Type B pancreatic cell (in vitro differentiated cells): ENCODE measurements at regions not wholly inside any gene's neighbourhood (a gene's known extent, or its start where the extent isn't known, plus 50 kb on each side); places are given as distances from the start of the nearest gene placed in this dataset.
A peak's percentile ranks its signal among the peaks of the same experiment; 100 is the strongest.

Experiments used
- DNase-seq: peaks from one replicate; pipeline ENCODE4 v3.0.0; 2021; ENCODE audit warnings: mixed read lengths; ENCODE audit not compliant: unreplicated experiment; ENCODE audit errors: extremely low spot score
- H3K27ac Mint-ChIP-seq: 2 replicates; pipeline ENCODE4 v1.8.0; 2021; ENCODE audit warnings: mild to moderate bottlenecking, mixed read lengths
- H3K27me3 Mint-ChIP-seq: 2 replicates; pipeline ENCODE4 v1.8.0; 2021; ENCODE audit warnings: mixed read lengths
- H3K36me3 Mint-ChIP-seq: 2 replicates; pipeline ENCODE4 v1.8.0; 2021; ENCODE audit warnings: mixed read lengths
- H3K4me1 Mint-ChIP-seq: one replicate; pipeline ENCODE4 v1.8.0; 2021; ENCODE audit warnings: mixed read lengths; ENCODE audit not compliant: unreplicated experiment
- H3K4me3 Mint-ChIP-seq: 2 replicates; pipeline ENCODE4 v1.8.0; 2021; ENCODE audit warnings: mild to moderate bottlenecking, mixed read lengths
- H3K9me3 Mint-ChIP-seq: 2 replicates; pipeline ENCODE4 v1.8.0; 2021; ENCODE audit warnings: mixed read lengths
- CTCF ChIP-seq: fragments of 200-600 bp; sonication (generic); conservative IDR thresholded peaks from 2 replicates; pipeline ENCODE4 v1.5.0; 2021; ENCODE audit warnings: antibody characterized with exemption, mild to moderate bottlenecking

- Mint-ChIP-seq H3K4me1 (peaks cover 6% of the 10 kb centered on the region), H3K9me3 (no peaks in the 10 kb centered on the region), H3K27me3 (no peaks in the 10 kb centered on the region), H3K36me3 (no peaks in the 10 kb centered on the region), H3K27ac (no peak overlapping the region), H3K4me3 (no peak overlapping the region)
- no peak for TF ChIP-seq CTCF
- DNase-seq, result no peak
Observed at GRCh38 chr3:102135316-102135715, 286.0 kb downstream of the NFKBIZ start.

- Mint-ChIP-seq H3K4me3 (peak overlapping the region; percentile 32), H3K27me3 (no peaks in the 10 kb centered on the region), H3K27ac (no peak overlapping the region), H3K36me3 (no peaks in the 10 kb centered on the region), H3K4me1 (peaks cover 9% of the 10 kb centered on the region), H3K9me3 (no peaks in the 10 kb centered on the region)
- no peak for TF ChIP-seq CTCF
- no peak for DNase-seq
Observed at GRCh38 chr3:102136183-102136582, 286.9 kb downstream of the NFKBIZ start.

- Mint-ChIP-seq H3K36me3 (no peaks in the 10 kb centered on the region), H3K9me3 (no peaks in the 10 kb centered on the region), H3K4me1 (peaks cover 27% of the 10 kb centered on the region), H3K27ac (no peak overlapping the region), H3K27me3 (no peaks in the 10 kb centered on the region), H3K4me3 (no peak overlapping the region)
- DNase-seq, result no peak
- TF ChIP-seq CTCF, result no peak
Observed at GRCh38 chr3:102140116-102140515, 290.8 kb downstream of the NFKBIZ start.

GRCh38 chr3:102141096-102141927 is 292.0 kb downstream of the NFKBIZ start:
- TF ChIP-seq CTCF, result no peak
- Mint-ChIP-seq H3K9me3 (no peaks in the 10 kb centered on the region), H3K27ac (peak overlapping the region; percentile 8), H3K4me3 (no peak overlapping the region), H3K36me3 (no peaks in the 10 kb centered on the region), H3K27me3 (no peaks in the 10 kb centered on the region), H3K4me1 (peaks cover 23% of the 10 kb centered on the region)
- no peak for DNase-seq

GRCh38 chr3:102141928-102142239 is 292.6 kb downstream of the NFKBIZ start:
- H3K36me3 Mint-ChIP-seq, result no peaks in the 10 kb centered on the region
- DNase-seq, result no peak
- no peak overlapping the region for H3K4me3 Mint-ChIP-seq
- H3K4me1 Mint-ChIP-seq, result peaks cover 23% of the 10 kb centered on the region
- H3K9me3 Mint-ChIP-seq, result no peaks in the 10 kb centered on the region
- H3K27me3 Mint-ChIP-seq, result no peaks in the 10 kb centered on the region
- peak overlapping the region; percentile 8 for H3K27ac Mint-ChIP-seq
- no peak for TF ChIP-seq CTCF
